HG03060 (cell line): ENCODE measurements at regions not wholly inside any gene's neighbourhood (a gene's known extent, or its start where the extent isn't known, plus 50 kb on each side); places are given as distances from the start of the nearest gene placed in this dataset.
"Not testable (repeated sequence)": the region's sequence is repeated elsewhere in the genome, so short reads cannot be mapped to it uniquely, and the experiment has no call there.

Experiments used
- ATAC-seq: cut with Tn5 transposase; IDR thresholded peaks from one replicate; pipeline ENCODE4 v1.9.1; 2021; ENCODE audit warnings: low read depth, moderate number of reproducible peaks; ENCODE audit not compliant: unreplicated experiment

GRCh38 chr16:60214311-60214710, 1480.2 kb upstream of the GOT2 start:
- no peak for ATAC-seq

- no peak for ATAC-seq
Observed at GRCh38 chr16:60206516-60206915, 1472.4 kb upstream of the GOT2 start.

GRCh38 chr16:60204181-60204580, 1470.1 kb upstream of the GOT2 start:
- ATAC-seq = no peak

- no peak for ATAC-seq
Observed at GRCh38 chr16:60203525-60204124, 1469.5 kb upstream of the GOT2 start.

- ATAC-seq = not testable (repeated sequence)
Observed at GRCh38 chr16:60200729-60201128, 1466.6 kb upstream of the GOT2 start.

GRCh38 chr16:60200161-60200560, 1466.0 kb upstream of the GOT2 start:
- no peak for ATAC-seq

- ATAC-seq = no peak
Observed at GRCh38 chr16:60199150-60199549, 1465.0 kb upstream of the GOT2 start.

GRCh38 chr16:60181536-60181935, 1447.4 kb upstream of the GOT2 start:
- no peak for ATAC-seq

- no peak for ATAC-seq
Observed at GRCh38 chr16:60180609-60181008, 1446.5 kb upstream of the GOT2 start.

- ATAC-seq = no peak
Observed at GRCh38 chr16:60170196-60170595, 1436.1 kb upstream of the GOT2 start.

- ATAC-seq = no peak
Observed at GRCh38 chr16:60166111-60166510, 1432.0 kb upstream of the GOT2 start.

- no peak for ATAC-seq
Observed at GRCh38 chr16:60151987-60152386, 1417.9 kb upstream of the GOT2 start.

GRCh38 chr16:60150907-60151306, 1416.8 kb upstream of the GOT2 start:
- no peak for ATAC-seq

GRCh38 chr16:60143348-60143705, 1409.2 kb upstream of the GOT2 start:
- ATAC-seq = no peak

GRCh38 chr16:60142619-60143347, 1408.7 kb upstream of the GOT2 start:
- ATAC-seq = no peak

- ATAC-seq = no peak
Observed at GRCh38 chr16:60137891-60138290, 1403.8 kb upstream of the GOT2 start.

GRCh38 chr16:60127196-60127595, 1393.1 kb upstream of the GOT2 start:
- ATAC-seq = no peak

- ATAC-seq = not testable (repeated sequence)
Observed at GRCh38 chr16:60126115-60126514, 1392.0 kb upstream of the GOT2 start.

GRCh38 chr16:60123392-60124023, 1389.4 kb upstream of the GOT2 start:
- ATAC-seq = no peak

- ATAC-seq = no peak
Observed at GRCh38 chr16:60120586-60120985, 1386.5 kb upstream of the GOT2 start.

- ATAC-seq = no peak
Observed at GRCh38 chr16:60110531-60110930, 1376.4 kb upstream of the GOT2 start.

- ATAC-seq = no peak
Observed at GRCh38 chr16:60107871-60108270, 1373.8 kb upstream of the GOT2 start.
